ENCODE measurements at regions not wholly inside any gene's neighbourhood (a gene's known extent, or its start where the extent isn't known, plus 50 kb on each side); places are given as distances from the start of the nearest gene placed in this dataset.

DNA sequence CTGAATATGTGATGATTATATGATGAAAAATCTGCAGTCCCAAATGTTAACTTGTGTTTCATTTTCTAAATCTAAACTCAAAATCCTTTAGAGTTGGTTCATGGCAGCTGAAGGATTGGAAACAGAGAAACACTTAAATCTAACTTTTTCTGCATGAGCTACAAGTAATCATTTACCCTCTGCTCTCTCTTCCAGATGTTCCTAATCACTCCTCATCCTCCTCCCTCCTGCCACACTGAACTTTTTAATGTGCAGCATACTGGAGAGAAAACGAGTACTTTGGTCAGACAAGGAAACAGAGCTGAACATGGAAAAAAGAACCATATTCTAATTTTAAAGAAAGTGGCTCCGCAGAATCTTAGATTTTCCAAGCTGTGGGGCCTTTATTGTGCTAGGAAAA lies 321.2 kb upstream of the COL8A1 start (continued):
- TF ChIP-seq, protein P1, sequence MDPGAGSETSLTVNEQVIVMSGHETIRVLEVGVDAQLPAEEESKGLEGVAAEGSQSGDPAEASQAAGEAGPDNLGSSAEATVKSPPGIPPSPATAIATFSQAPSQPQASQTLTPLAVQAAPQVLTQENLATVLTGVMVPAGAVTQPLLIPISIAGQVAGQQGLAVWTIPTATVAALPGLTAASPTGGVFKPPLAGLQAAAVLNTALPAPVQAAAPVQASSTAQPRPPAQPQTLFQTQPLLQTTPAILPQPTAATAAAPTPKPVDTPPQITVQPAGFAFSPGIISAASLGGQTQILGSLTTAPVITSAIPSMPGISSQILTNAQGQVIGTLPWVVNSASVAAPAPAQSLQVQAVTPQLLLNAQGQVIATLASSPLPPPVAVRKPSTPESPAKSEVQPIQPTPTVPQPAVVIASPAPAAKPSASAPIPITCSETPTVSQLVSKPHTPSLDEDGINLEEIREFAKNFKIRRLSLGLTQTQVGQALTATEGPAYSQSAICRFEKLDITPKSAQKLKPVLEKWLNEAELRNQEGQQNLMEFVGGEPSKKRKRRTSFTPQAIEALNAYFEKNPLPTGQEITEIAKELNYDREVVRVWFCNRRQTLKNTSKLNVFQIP (CRISPR knock-in tag; IDR thresholded peaks at IDR 0.05; ENCODE audit: borderline replicate concordance, low read depth): no peak
- no peak for TF ChIP-seq CSDC2 (CRISPR knock-in tag; IDR thresholded peaks at IDR 0.05)
- no peak for TF ChIP-seq ZFP3 (CRISPR knock-in tag; IDR thresholded peaks at IDR 0.05)
- TF ChIP-seq PPARA (CRISPR knock-in tag; IDR thresholded peaks at IDR 0.05; ENCODE audit: borderline replicate concordance): no peak

DNA sequence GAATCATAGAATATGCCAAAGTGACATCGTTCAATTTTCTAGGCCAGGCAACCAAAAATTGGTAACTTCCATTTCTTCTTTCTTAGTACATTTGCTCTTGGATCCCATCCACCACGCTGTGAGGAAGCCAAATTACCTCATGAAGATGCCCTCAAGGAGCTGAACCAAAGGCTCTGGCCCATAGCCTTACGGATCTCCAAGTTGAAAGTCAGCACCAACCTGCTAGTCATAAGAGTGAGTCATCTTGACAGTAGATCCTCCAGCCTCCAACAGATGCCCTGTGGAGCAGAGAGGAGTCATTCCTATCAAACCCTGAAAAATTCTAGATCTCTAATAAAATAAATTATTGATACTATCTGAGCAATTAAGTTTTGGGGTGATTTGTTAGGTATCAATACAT lies 322.5 kb upstream of the COL8A1 start:
- ATAC-seq: no peak
- TF ChIP-seq ARNTL (CRISPR knock-in tag; IDR thresholded peaks at IDR 0.05; ENCODE audit: borderline replicate concordance, low read depth) (no peak), TOX (CRISPR knock-in tag; IDR thresholded peaks at IDR 0.05; ENCODE audit: borderline replicate concordance) (no peak), ESRRG (CRISPR knock-in tag; IDR thresholded peaks at IDR 0.05) (no peak), GLIS3 (CRISPR knock-in tag; IDR thresholded peaks at IDR 0.05) (no peak), PPARA (CRISPR knock-in tag; IDR thresholded peaks at IDR 0.05; ENCODE audit: borderline replicate concordance) (no peak), OSR1 (CRISPR knock-in tag; IDR thresholded peaks at IDR 0.05) (no peak)
- TF ChIP-seq, protein P1 (CRISPR knock-in tag; IDR thresholded peaks at IDR 0.05; ENCODE audit: borderline replicate concordance, low read depth): no peak
- TF ChIP-seq, protein P2, sequence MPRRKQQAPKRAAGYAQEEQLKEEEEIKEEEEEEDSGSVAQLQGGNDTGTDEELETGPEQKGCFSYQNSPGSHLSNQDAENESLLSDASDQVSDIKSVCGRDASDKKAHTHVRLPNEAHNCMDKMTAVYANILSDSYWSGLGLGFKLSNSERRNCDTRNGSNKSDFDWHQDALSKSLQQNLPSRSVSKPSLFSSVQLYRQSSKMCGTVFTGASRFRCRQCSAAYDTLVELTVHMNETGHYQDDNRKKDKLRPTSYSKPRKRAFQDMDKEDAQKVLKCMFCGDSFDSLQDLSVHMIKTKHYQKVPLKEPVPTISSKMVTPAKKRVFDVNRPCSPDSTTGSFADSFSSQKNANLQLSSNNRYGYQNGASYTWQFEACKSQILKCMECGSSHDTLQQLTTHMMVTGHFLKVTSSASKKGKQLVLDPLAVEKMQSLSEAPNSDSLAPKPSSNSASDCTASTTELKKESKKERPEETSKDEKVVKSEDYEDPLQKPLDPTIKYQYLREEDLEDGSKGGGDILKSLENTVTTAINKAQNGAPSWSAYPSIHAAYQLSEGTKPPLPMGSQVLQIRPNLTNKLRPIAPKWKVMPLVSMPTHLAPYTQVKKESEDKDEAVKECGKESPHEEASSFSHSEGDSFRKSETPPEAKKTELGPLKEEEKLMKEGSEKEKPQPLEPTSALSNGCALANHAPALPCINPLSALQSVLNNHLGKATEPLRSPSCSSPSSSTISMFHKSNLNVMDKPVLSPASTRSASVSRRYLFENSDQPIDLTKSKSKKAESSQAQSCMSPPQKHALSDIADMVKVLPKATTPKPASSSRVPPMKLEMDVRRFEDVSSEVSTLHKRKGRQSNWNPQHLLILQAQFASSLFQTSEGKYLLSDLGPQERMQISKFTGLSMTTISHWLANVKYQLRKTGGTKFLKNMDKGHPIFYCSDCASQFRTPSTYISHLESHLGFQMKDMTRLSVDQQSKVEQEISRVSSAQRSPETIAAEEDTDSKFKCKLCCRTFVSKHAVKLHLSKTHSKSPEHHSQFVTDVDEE (CRISPR knock-in tag; IDR thresholded peaks at IDR 0.05): no peak
- TF ChIP-seq, protein P3, sequence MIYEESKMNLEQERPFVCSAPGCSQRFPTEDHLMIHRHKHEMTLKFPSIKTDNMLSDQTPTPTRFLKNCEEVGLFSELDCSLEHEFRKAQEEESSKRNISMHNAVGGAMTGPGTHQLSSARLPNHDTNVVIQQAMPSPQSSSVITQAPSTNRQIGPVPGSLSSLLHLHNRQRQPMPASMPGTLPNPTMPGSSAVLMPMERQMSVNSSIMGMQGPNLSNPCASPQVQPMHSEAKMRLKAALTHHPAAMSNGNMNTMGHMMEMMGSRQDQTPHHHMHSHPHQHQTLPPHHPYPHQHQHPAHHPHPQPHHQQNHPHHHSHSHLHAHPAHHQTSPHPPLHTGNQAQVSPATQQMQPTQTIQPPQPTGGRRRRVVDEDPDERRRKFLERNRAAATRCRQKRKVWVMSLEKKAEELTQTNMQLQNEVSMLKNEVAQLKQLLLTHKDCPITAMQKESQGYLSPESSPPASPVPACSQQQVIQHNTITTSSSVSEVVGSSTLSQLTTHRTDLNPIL (CRISPR knock-in tag; IDR thresholded peaks at IDR 0.05; ENCODE audit: low read depth): no peak
- TF ChIP-seq, protein P4, sequence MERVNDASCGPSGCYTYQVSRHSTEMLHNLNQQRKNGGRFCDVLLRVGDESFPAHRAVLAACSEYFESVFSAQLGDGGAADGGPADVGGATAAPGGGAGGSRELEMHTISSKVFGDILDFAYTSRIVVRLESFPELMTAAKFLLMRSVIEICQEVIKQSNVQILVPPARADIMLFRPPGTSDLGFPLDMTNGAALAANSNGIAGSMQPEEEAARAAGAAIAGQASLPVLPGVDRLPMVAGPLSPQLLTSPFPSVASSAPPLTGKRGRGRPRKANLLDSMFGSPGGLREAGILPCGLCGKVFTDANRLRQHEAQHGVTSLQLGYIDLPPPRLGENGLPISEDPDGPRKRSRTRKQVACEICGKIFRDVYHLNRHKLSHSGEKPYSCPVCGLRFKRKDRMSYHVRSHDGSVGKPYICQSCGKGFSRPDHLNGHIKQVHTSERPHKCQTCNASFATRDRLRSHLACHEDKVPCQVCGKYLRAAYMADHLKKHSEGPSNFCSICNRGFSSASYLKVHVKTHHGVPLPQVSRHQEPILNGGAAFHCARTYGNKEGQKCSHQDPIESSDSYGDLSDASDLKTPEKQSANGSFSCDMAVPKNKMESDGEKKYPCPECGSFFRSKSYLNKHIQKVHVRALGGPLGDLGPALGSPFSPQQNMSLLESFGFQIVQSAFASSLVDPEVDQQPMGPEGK (CRISPR knock-in tag; IDR thresholded peaks at IDR 0.05; ENCODE audit: borderline replicate concordance): no peak

DNA sequence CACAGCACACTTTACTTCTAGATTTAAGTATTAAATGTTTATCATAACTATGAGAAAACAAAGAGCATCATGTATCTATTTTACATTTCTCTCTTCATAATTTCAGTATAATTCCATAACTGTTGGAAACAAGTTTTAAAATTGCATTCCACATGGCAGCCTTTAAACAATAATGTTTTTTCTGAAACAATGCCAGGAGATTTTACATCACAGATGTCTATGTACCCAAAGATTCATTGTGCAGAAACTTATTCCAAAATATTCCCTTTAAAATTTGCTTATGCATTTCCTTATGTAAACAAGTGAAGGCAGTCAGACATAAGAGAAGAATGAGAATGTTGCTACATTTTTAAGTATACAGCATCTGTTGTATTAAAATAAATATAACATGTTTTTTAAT lies 324.9 kb upstream of the COL8A1 start:
- TF ChIP-seq, protein P4 (CRISPR knock-in tag; IDR thresholded peaks at IDR 0.05; ENCODE audit: borderline replicate concordance): no peak
- TF ChIP-seq ARNTL (CRISPR knock-in tag; IDR thresholded peaks at IDR 0.05; ENCODE audit: borderline replicate concordance, low read depth) (no peak), RARB (CRISPR knock-in tag; IDR thresholded peaks at IDR 0.05) (no peak), BACH2 (CRISPR knock-in tag; IDR thresholded peaks at IDR 0.05; ENCODE audit: borderline replicate concordance) (no peak)
- ATAC-seq: no peak

DNA sequence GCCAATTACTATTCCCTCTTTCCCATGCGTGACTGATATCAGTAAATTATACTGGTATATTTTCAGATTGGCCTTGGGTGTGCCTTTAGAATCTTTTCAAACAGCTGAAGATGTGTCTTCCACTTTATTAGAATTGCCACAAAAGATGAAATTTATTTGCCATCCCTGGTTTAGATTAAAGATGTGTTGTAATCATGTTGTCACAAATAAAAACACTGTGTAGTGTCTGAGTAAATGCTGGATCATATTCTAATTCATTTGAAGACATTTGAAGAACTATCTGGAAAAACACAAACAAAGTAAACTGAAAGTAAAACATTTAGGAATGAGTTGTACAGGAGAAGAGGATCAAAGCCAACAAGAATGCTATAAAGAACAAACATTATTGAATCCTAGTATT lies 339.7 kb upstream of the COL8A1 start:
- ATAC-seq: no peak
- TF ChIP-seq GLIS3 (CRISPR knock-in tag; IDR thresholded peaks at IDR 0.05): no peak
- no peak for TF ChIP-seq TOX (CRISPR knock-in tag; IDR thresholded peaks at IDR 0.05; ENCODE audit: borderline replicate concordance)
- TF ChIP-seq ZFP3 (CRISPR knock-in tag; IDR thresholded peaks at IDR 0.05): no peak
- no peak for TF ChIP-seq SNAI2 (CRISPR knock-in tag; IDR thresholded peaks at IDR 0.05)
- TF ChIP-seq ZNF8 (CRISPR knock-in tag; IDR thresholded peaks at IDR 0.05): no peak
- TF ChIP-seq OSR1 (CRISPR knock-in tag; IDR thresholded peaks at IDR 0.05): no peak
- TF ChIP-seq, protein P4 (CRISPR knock-in tag; IDR thresholded peaks at IDR 0.05; ENCODE audit: borderline replicate concordance): no peak
- no peak for TF ChIP-seq BACH2 (CRISPR knock-in tag; IDR thresholded peaks at IDR 0.05; ENCODE audit: borderline replicate concordance)
- TF ChIP-seq, protein P5, sequence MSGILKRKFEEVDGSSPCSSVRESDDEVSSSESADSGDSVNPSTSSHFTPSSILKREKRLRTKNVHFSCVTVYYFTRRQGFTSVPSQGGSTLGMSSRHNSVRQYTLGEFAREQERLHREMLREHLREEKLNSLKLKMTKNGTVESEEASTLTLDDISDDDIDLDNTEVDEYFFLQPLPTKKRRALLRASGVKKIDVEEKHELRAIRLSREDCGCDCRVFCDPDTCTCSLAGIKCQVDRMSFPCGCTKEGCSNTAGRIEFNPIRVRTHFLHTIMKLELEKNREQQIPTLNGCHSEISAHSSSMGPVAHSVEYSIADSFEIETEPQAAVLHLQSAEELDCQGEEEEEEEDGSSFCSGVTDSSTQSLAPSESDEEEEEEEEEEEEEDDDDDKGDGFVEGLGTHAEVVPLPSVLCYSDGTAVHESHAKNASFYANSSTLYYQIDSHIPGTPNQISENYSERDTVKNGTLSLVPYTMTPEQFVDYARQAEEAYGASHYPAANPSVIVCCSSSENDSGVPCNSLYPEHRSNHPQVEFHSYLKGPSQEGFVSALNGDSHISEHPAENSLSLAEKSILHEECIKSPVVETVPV (CRISPR knock-in tag; IDR thresholded peaks at IDR 0.05): no peak
- no peak for TF ChIP-seq ISL1 (CRISPR knock-in tag; IDR thresholded peaks at IDR 0.05)
- TF ChIP-seq PPARA (CRISPR knock-in tag; IDR thresholded peaks at IDR 0.05; ENCODE audit: borderline replicate concordance): no peak

All from SK-N-SH treated with all-trans-retinoic acid at 6 μM for 48 hours (cell line).